GM19463 (cell line): ENCODE measurements at regions not wholly inside any gene's neighbourhood (a gene's known extent, or its start where the extent isn't known, plus 50 kb on each side); places are given as distances from the start of the nearest gene placed in this dataset.
A peak's percentile ranks its signal among the peaks of the same experiment; 100 is the strongest.

ENCODE experiments used
- ATAC-seq: cut with Tn5 transposase; IDR thresholded peaks from one replicate; pipeline ENCODE4 v1.9.1; 2021; ENCODE audit warnings: mild to moderate bottlenecking, moderate library complexity; ENCODE audit not compliant: unreplicated experiment

GRCh38 chr1:34460193-34460592, 283.5 kb downstream of the C1orf94 start:
- ATAC-seq = no peak

DNA sequence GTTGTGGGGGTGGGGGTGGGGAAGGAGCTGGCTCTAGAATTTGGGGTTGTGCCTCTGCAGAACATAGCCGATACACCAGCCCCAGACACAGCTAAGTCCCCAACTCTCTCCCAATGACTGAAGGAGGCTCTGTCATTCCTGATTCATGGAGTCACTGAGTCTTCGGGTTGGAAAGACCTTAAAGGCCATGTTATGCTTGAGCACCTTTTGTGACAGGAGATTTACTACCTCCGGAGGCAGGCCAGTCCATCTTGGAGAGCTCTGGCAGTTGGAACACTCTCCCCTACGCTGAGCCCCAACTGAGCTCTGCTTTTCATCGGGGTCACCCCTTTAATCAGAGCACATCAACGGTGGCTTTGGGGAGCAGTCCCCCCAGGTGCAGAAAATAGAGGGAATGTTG, 284.4 kb upstream of the GJB5 start:
- no peak for ATAC-seq

- no peak for ATAC-seq
Measured at GRCh38 chr1:34474566-34474965, 280.3 kb upstream of the GJB5 start.

- no peak for ATAC-seq
Measured at GRCh38 chr1:34476371-34476770, 278.5 kb upstream of the GJB5 start.

DNA sequence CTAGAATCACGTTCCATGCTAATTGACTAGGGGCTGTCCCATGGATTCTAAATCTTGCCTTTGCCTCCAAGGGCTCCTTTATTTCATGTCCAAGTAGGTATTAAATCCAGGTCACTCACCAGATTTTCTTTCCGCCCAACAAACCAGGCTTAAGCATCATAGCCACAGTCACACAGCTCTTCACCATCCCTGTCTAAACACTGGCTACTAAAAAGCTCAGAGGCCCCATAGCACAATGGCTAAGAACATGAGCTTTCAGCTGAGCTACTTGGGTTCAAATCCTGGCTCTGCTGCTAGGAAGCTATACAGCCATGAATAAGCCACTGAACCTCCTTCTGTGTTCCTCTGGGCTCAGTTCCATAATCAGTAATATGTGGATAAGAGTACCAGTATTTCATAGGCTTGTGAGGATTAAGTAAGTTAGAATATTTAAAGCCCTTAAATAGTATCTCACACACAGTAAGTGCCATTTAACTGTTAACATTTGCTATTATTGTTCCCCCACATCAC, 277.2 kb upstream of the GJB5 start:
- no peak for ATAC-seq

- ATAC-seq = no peak
Measured at GRCh38 chr1:34478515-34479076, 276.3 kb upstream of the GJB5 start.

DNA sequence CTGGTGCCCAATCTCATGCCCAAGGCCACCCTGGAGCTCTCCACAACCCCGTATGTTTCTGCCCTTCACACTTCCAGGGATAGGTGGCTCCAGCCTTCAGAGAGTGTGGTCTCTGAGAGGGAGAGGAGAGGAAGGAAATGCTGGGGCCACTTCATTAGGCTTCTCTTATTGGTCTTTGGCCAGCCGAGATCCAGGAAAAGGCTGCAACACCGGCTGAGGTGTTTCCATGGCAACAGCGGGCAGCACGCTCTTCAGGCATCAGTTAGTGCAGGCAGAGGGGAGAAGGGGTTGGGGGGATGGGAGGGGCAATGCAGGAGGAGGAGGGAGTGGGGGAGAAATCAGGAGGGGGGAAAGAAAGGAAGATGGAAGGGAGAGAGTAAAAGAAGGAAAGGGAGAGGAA, 275.1 kb upstream of the GJB5 start:
- ATAC-seq = no peak

DNA sequence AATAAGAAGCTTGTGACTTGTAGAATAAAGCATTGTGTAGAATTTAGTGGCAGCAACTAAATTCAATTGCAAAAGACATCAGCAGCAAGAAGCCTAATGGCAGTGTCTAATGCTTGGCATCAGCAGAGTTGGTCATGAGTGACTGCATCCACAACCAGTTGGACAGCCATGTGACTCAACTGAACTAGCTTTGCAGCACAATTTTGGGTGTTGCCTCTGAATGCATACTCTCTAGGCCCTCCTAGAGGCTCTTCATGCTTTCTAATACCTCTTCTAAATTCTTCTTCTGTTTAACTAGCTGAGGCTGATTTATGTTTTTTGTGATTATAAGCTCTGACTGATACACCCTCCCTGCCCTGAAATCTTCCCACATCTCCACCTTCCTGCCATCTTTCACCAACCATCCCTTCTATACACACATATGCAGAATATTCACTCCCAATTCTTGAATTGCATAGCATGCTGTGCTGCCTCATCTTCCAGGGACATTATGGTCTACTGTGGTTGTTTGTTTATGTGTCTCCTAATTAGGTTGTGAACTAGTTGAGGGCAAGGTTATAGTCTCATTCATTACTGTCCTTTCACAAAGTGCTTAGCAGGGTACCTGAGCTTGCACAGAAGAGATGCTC, 266.7 kb upstream of the GJB5 start:
- ATAC-seq = no peak

DNA sequence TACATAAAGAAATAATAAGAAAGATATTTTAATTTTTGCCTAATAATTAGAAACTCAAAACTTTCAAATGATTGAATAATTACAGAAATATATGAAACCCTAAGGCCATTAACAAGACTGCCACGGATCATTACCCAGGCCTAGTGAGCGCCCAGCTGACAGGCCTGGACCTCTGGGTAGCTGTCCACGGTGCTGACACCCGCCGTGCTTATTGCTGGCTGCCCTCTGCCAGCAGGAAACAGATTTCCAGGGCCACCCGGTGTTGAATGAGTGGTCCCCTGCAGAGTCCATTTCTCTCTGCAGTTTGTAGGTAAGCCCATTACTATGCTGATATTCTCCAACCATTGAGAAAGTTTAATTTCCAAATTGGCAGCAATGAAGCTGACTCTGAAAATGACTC, 254.4 kb upstream of the GJB5 start:
- no peak for ATAC-seq

DNA sequence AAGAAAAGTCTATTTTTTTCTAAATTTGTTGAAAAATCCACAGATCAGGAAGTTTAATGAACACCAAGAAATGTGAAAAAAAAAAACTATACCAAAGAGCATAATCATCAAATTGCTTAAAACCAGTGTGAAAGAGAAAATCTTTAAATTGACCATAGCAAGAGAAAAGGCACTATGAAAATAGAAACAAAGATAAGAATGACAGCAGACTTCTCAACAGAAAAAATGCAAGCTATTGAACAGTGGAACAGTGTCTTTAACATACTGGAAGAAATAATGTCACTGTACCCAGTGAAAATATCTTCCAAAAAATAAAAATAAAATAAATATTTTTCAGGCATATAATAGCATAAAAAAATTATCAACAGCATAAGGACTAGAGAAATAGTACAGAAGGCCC, 243.0 kb upstream of the GJB5 start:
- ATAC-seq = no peak

DNA sequence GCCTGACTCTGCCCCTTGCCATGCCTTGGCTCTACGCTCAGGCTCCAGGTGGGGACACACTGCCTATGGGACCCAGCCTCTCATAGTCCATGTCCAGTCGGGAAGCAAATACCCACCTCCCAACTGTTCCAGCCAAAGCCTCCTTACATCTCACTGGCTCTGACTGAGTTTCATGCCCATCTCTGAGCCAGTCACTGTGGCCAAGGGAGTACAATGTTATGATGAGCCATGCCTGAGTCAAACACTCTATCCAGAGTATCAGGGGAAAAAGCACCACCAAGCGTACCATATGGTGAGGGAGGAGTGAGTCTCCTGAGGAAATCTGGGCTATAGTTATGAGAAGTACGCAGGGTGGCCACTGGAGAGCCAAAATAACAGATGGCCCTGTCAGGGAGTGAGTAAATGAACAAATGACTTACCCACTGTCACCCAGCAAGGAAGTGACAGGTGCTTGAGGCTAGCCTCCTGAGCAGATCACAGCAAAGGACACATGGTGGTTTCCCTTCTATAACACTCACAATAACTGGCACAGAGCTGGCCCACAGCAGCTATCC, 236.6 kb upstream of the GJB5 start:
- ATAC-seq = no peak

- ATAC-seq = no peak
Measured at GRCh38 chr1:34520111-34520510, 234.7 kb upstream of the GJB5 start.

DNA sequence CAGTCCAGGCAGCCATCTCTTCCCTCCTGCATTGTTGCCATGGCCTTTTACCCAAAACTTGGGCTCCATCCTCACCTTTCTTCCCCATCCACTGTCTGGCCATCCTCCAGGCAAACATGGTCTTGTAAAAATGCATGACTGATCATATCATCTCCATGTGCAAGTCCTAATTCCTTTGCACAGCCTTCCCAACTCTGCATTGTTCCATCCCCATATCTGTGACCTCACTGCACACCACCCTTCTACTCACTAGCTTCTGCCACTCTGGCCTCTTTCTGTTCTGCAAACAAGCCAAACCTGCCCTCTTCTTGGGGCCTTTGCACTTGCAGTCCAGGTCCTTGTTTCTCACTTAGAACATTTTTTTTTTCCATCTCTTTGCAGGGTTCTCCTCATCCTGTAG, 230.1 kb upstream of the GJB5 start:
- no peak for ATAC-seq

DNA sequence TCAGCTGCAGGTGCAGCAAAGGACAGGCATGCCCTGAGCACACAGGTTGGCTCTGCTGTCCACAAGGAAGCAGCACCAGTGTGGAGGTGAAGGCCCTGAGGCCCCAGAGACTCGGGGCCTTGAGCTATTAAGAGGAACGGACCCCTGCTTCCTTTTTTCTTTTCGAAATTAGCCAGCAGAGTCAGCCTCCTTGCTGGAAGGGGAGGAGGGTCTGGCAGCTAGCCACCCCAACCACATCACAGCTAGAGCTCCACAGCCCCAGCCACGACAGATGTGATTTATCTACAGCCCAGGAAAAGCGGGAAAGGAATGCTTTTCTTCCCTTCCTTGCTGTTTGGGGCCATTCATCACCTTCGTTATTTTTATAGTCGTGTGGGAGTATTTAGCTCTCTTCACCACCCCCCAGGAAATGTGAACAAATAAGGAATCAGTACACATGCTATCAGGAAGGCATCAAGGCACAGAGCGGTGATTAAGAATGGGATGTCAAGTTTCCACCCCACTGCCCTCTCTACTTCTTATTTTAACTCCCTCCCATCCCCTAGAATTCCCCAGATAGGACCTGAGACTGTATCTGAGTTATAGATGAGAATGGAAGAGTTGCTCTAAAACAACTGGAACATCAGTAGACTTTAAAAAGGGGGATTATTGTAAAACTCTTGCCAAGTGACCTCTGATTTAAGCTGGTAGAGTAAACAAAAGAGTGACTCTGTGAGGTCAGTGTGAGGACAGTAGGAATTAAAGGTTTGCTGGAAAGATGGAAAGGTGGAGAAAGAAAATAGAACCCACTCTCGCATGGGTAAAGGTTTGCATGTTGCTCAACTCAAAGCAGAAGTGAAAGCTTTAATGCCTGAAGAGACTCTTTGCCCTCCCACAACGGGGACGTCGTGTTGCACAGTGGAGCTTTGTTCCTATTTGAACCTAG, 224.7 kb upstream of the GJB5 start:
- peak; percentile 62 for ATAC-seq

GRCh38 chr1:34532113-34532512, 222.7 kb upstream of the GJB5 start:
- peak; percentile 58 for ATAC-seq

- no peak for ATAC-seq
Measured at GRCh38 chr1:34538481-34538880, 216.4 kb upstream of the GJB5 start.

DNA sequence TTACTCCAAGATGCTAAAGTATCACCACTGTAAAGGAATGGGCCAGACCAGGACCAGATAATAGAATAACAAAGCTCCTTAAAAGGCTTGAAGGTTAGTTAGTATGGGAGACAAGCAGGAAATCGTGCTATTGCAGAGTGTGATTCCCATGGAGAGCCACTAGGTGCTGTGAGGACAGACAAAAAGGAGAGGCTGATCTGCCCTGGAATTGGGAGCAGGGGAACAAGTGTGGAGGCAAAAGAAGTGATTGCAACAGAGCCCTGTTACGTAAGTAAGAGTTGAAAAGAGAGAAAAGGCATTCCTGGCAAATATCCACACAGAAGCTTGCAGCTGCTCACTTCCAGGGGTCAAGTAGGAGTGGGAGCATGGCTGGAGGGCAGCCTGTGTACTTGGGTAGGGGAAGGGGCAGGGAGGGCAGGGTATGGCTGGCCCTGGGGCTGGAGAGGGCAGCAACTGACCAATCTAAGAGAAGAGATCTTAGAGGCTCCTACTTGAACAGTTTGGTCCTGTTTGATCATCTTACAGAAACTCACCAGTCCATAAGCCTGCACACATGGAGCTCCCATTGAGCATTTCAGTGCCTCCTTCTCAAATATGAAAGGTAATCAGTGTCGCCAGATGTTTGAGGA, 207.7 kb upstream of the GJB5 start:
- no peak for ATAC-seq

GRCh38 chr1:34549199-34549598, 205.6 kb upstream of the GJB5 start:
- no peak for ATAC-seq

GRCh38 chr1:34578306-34578705, 176.5 kb upstream of the GJB5 start:
- ATAC-seq = no peak

DNA sequence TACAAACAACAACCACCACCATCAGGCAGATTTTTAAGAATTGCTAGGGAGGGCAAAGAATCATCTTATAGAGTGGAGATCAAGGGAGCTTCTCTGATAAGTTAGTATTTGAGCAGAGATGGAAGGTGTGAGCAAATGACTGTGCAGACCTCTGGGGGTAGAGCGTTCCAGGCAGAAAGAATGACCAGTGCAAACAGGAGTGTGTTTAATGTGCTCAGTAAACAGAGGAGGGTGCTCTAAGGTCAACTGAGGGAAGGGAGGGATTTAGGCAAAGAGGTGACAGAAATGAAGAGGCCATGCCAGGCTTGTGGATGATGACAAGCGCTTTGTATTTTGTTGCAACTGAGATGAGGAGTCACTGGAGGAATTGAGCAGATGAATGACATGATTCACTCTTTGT, 172.5 kb upstream of the GJB5 start:
- ATAC-seq = no peak

DNA sequence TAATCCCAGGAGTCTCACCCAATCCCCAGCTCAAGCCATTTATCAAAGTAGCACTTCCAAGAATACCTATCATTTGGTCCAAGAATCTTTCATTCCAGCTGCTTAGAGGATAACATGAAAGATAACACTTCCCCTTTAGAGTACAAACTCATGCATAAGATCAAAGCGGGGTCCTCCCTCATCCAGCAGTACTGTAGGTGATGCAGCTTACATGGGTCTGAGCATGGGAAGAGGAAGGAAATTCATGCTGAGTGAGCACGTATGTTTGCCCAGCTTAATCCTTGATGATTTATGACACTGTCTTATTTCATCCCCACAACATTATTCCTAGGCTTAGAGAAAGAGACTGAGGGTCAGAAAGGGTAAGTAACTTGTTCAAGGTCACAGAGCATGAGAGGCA, 167.1 kb upstream of the GJB5 start:
- no peak for ATAC-seq
